Stomach (tissue), 4 donors: ENCODE measurements at regions not wholly inside any gene's neighbourhood (a gene's known extent, or its start where the extent isn't known, plus 50 kb on each side); places are given as distances from the start of the nearest gene placed in this dataset.

Experiments
- EP300 ChIP-seq: sonication (generic); formaldehyde crosslinking; IDR thresholded peaks from one replicate; pipeline ENCODE4 v1.6.1; 2017; ENCODE audit warnings: antibody characterized with exemption
- POLR2A ChIP-seq, 4 donors: fragments of 450-650 bp; IDR thresholded peaks; one replicate each; pipeline ENCODE4 v1.6.1; 2016; ENCODE audit warnings: antibody characterized with exemption in 4 of 4, control low read depth in 2 of 4, mild to moderate bottlenecking in 1 of 4, moderate library complexity in 1 of 4
- POLR2AphosphoS5 ChIP-seq, 3 donors: sonication (generic); formaldehyde crosslinking; IDR thresholded peaks; one replicate each; pipeline ENCODE4 v1.6.1; 2016; ENCODE audit warnings: antibody characterized with exemption in 3 of 3
- TF ChIP-seq, protein P1 (sequence below), 7 experiments: fragments of 450-650 bp in 4 of 7; fragments of 200-600 bp in 3 of 7; sonication (generic) in 3 of 7; IDR thresholded peaks; one replicate each; pipeline ENCODE4 v1.5.1; 2016 to 2019; ENCODE audit warnings: antibody characterized with exemption in 7 of 7, control low read depth in 2 of 7, mild to moderate bottlenecking in 1 of 7

DNA sequence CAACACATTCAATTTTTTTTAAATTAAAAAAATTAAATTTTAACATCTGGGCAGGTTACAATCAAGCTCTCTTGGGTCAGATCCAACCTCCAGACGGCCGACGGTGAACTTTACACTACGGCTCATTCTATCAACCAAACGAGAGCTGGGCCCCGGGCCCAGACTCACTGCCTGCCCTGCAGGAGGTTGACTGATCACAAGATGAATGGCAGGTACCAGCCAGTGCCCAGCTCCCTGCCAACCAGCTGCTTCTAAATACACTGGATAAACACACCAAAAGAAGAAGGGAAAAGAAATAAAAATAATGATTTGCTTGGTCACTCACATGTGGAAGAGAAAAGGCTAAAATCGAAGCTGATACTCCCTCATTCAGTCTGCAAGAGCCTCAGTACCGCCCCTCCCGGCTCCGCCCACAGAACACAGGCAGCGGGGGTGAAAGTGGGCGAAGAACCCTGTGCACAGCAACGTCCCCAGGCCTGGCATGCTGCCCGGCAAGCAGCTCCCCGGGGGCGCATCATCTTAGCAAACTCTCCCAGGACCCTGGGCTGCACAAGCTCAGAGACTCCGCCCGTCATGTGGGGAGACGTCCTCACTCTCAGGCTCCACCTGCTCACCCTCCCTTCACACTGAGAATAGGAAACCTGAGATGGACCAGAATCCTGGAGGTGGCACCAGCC is 303.4 kb downstream of the SHANK2 start:
- TF ChIP-seq POLR2A (IDR thresholded peaks at IDR 0.05) (no peak), POLR2AphosphoS5 (IDR thresholded peaks at IDR 0.05) (no peak), EP300 (no peak)
- TF ChIP-seq, protein P1, sequence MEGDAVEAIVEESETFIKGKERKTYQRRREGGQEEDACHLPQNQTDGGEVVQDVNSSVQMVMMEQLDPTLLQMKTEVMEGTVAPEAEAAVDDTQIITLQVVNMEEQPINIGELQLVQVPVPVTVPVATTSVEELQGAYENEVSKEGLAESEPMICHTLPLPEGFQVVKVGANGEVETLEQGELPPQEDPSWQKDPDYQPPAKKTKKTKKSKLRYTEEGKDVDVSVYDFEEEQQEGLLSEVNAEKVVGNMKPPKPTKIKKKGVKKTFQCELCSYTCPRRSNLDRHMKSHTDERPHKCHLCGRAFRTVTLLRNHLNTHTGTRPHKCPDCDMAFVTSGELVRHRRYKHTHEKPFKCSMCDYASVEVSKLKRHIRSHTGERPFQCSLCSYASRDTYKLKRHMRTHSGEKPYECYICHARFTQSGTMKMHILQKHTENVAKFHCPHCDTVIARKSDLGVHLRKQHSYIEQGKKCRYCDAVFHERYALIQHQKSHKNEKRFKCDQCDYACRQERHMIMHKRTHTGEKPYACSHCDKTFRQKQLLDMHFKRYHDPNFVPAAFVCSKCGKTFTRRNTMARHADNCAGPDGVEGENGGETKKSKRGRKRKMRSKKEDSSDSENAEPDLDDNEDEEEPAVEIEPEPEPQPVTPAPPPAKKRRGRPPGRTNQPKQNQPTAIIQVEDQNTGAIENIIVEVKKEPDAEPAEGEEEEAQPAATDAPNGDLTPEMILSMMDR (IDR thresholded peaks at IDR 0.05), result no peak
